OCI-LY7 (cell line): ENCODE measurements at regions not wholly inside any gene's neighbourhood (a gene's known extent, or its start where the extent isn't known, plus 50 kb on each side); places are given as distances from the start of the nearest gene placed in this dataset.

ENCODE experiments used
- CTCF ChIP-seq: fragments of 200-600 bp; sonication (generic); conservative IDR thresholded peaks from 2 replicates; pipeline ENCODE4 v1.5.1; 2014; ENCODE audit warnings: mild to moderate bottlenecking, antibody characterized with exemption, low read length, moderate library complexity, mixed read lengths
- EZH2phosphoT487 ChIP-seq: fragments of 200-600 bp; sonication (generic); IDR thresholded peaks from 2 replicates; pipeline ENCODE4 v1.6.1; 2018; ENCODE audit warnings: low read depth, borderline replicate concordance, mild to moderate bottlenecking, mixed run types, antibody characterized with exemption, low read length, moderate library complexity, mixed read lengths

DNA sequence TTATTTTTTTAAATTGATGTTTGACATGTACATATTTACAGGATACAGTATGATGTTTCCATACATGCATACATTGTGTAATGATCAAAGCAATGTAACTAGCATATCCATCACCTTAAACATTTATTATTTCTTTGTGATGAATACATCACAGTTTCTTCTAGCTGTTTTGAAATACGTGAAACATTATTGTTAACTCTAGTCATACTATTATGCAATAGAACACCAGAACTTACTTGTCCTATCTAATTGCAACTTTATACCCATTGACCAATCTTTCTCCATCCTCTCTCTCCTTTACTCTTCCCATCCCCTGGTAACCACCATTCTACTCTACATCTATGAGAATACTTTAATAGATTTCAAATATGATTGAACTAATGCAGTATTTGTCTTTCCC is 1942.7 kb downstream of the PCDH9 start:
- TF ChIP-seq CTCF (no peak), EZH2phosphoT487 (no peak)
